ENCODE measurements at regions not wholly inside any gene's neighbourhood (a gene's known extent, or its start where the extent isn't known, plus 50 kb on each side); places are given as distances from the start of the nearest gene placed in this dataset.

DNA sequence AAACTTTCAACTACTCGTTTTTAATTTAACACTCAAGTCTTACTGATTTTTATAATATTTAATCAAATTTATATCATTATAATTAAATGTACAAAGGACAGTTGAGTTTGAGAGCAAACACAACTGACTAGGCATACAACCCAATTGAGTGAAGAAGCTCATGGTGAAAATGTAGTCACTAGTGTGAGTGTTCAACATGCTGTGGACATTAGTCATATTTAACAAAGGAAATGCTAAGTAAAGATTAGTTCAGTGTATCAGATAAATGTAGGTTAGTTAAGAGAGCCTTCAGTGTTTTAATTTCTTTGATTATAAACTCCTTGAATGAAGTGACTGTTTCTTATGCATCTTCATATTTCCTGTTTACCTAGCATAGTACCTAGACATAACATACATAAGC is 444.2 kb upstream of the GOLIM4 start:
- Histone ChIP-seq H3K4me3 (ENCODE audit: low read length) (no peak overlapping the region), H3K9ac (ENCODE audit: low read depth, low read length) (no peak overlapping the region), H3K4me1 (ENCODE audit: control insufficient read depth, insufficient read depth, low read length) (no peaks in the 10 kb centered on the region), H3K27me3 (ENCODE audit: control insufficient read depth, insufficient read depth, low read length) (no peaks in the 10 kb centered on the region), H3K36me3 (ENCODE audit: insufficient read depth, low read length) (no peaks in the 10 kb centered on the region), H3K9me3 (replicated peaks; ENCODE audit: low read length) (no peaks in the 10 kb centered on the region), H3K4me2 (ENCODE audit: low read length) (no peak overlapping the region)

DNA sequence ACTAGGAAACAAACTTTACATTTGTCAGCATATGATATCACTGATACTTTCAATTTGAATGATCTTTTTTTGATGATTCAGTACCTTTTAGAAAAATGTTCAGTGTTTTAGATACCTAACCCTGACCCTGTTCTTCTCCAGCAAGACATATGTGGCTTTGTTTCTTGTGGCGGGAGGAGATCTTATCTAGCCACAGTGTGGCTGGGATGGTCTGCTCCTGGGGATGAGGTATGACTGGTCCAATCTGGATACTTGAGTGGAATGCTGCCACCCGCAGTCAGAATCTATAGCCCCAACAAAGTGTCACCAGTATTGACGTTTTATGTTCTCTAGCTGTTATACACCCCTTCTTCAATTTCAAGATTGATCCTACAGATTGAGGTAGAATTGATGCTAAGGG is 439.0 kb upstream of the GOLIM4 start:
- Histone ChIP-seq H3K4me1 (ENCODE audit: control insufficient read depth, insufficient read depth, low read length) (no peaks in the 10 kb centered on the region), H3K27me3 (ENCODE audit: control insufficient read depth, insufficient read depth, low read length) (no peaks in the 10 kb centered on the region), H3K36me3 (ENCODE audit: insufficient read depth, low read length) (no peaks in the 10 kb centered on the region), H3K9me3 (replicated peaks; ENCODE audit: low read length) (no peaks in the 10 kb centered on the region), H3K4me2 (ENCODE audit: low read length) (no peak overlapping the region), H3K4me3 (ENCODE audit: low read length) (no peak overlapping the region), H3K9ac (ENCODE audit: low read depth, low read length) (no peak overlapping the region)

DNA sequence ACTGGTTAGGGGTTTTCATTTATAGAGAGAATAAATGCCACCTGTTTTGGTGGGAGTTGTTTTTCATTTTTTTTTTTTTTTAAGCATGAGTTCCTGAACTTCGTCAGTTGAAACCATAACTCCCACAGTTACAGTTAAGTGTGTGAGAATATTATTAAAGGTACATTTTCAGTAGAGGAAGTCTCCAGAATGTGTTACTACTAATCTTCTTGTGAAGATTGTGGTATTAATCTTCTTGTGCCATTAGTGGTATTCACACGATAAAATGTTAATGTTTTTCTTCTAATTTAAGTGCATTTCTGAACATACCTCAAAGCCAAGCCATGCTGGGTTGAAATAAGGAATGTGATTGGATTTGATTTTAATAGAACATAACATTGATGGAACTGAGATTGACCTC is 437.9 kb upstream of the GOLIM4 start:
- Histone ChIP-seq H3K36me3 (ENCODE audit: insufficient read depth, low read length) (no peaks in the 10 kb centered on the region), H3K27me3 (ENCODE audit: control insufficient read depth, insufficient read depth, low read length) (no peaks in the 10 kb centered on the region), H3K4me2 (ENCODE audit: low read length) (no peak overlapping the region), H3K4me3 (ENCODE audit: low read length) (no peak overlapping the region), H3K9me3 (replicated peaks; ENCODE audit: low read length) (no peaks in the 10 kb centered on the region), H3K4me1 (ENCODE audit: control insufficient read depth, insufficient read depth, low read length) (no peaks in the 10 kb centered on the region), H3K9ac (ENCODE audit: low read depth, low read length) (no peak overlapping the region)

DNA sequence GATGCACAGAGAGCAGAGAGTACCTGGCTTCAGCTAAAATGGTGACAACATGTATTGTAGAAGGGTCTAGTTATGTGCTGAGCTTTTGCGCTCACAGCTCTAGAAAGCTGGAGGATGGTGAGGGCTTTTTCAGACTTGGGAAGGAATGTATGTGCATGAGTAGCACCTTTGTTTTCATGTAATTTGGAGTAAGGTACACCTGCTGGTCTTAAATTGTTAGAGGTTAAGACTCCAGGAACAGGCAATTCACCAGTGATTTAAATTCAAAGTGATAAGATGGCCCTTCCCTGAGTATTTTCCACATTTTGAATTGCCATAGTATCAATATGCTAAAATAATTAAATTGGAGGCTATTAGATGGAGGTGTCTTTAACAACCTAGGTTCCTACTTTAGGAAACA is 436.4 kb upstream of the GOLIM4 start:
- Histone ChIP-seq H3K27me3 (ENCODE audit: control insufficient read depth, insufficient read depth, low read length) (no peaks in the 10 kb centered on the region), H3K4me3 (ENCODE audit: low read length) (no peak overlapping the region), H3K9me3 (replicated peaks; ENCODE audit: low read length) (no peaks in the 10 kb centered on the region), H3K4me1 (ENCODE audit: control insufficient read depth, insufficient read depth, low read length) (no peaks in the 10 kb centered on the region), H3K9ac (ENCODE audit: low read depth, low read length) (no peak overlapping the region), H3K4me2 (ENCODE audit: low read length) (no peak overlapping the region), H3K36me3 (ENCODE audit: insufficient read depth, low read length) (no peaks in the 10 kb centered on the region)

DNA sequence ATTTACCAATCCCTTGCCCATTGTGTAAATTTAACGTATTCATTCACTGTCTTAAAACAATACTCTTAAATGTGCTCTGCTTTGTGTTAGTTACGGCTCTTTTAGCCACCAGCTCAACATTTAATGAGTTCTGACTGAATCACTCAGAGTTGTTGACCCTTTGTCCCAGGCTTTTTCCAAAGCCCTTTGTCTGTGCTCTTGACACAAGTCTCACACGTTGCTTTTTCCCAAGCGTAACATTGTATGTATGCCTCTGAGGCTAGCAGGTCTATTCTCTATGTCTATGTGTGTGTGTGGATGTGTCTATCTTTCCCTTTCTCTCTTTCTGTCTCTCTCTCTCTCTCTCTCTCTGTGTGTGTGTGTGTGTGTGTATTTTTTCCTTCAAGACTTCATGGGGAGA is 435.4 kb upstream of the GOLIM4 start:
- Histone ChIP-seq H3K9me3 (replicated peaks; ENCODE audit: low read length) (no peaks in the 10 kb centered on the region), H3K27me3 (ENCODE audit: control insufficient read depth, insufficient read depth, low read length) (no peaks in the 10 kb centered on the region), H3K9ac (ENCODE audit: low read depth, low read length) (no peak overlapping the region), H3K36me3 (ENCODE audit: insufficient read depth, low read length) (no peaks in the 10 kb centered on the region), H3K4me3 (ENCODE audit: low read length) (no peak overlapping the region), H3K4me2 (ENCODE audit: low read length) (no peak overlapping the region), H3K4me1 (ENCODE audit: control insufficient read depth, insufficient read depth, low read length) (no peaks in the 10 kb centered on the region)

DNA sequence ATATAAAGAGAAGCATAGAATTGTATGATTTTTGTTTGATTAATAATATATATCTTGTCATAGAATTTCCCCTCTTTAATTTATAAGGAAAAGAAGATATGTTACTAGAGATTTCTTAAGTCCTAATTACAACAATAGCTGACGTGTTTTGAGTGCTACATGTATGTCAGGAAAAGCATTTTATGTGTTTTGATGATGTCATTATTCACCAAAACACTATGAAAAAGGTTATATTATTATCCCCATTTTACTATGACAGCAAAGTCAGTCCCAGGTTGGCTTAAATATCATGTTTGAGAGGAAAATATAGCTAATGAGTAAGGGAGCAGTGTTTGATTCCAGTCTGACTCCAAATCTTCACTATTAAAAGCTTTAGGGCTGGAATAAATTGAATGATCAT is 428.4 kb upstream of the GOLIM4 start:
- Histone ChIP-seq H3K9me3 (replicated peaks; ENCODE audit: low read length) (no peaks in the 10 kb centered on the region), H3K27me3 (ENCODE audit: control insufficient read depth, insufficient read depth, low read length) (no peaks in the 10 kb centered on the region), H3K36me3 (ENCODE audit: insufficient read depth, low read length) (no peaks in the 10 kb centered on the region), H3K4me3 (ENCODE audit: low read length) (no peak overlapping the region), H3K9ac (ENCODE audit: low read depth, low read length) (no peak overlapping the region), H3K4me1 (ENCODE audit: control insufficient read depth, insufficient read depth, low read length) (no peaks in the 10 kb centered on the region), H3K4me2 (ENCODE audit: low read length) (no peak overlapping the region)

DNA sequence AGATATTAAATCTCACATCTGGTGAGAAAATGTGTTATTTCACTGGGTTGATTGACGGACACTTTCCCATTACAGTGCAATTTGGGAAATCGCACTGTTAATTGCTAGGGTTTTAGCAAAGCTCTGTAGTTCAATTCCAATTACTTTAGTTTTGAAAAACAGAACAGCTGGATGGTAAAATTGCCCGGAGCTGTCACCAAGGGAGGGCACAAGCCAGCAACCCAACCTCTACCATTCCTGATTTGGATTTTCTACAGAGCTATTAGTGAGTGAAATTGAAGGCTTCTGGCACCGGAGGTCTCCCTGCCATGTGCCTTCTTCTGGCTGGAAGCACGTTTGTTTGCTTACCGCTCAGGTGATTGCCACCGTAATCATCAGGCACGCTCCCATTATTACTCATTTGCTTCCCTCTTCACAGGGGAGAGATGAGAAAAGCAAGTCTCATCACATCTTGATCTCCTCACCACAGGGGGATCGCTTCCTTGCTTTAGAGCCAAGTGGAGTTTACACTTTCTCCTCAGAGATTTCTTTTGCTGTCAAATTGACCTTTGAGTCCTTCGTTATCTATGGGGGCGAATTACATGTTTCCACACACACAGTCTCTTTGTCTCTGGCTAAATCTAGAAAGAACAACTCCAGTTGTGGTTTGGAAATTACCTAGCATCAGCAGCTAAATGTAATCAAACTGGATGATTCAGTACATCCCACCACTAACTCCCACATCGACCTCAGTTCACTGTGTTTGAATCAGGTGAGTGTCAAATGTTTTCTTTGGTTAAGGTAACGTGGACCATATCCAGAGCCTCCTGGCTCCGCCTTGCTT is 421.7 kb upstream of the GOLIM4 start:
- H3K4me3 ChIP-seq (ENCODE audit: low read length), result no peak overlapping the region
- no peak overlapping the region for H3K4me2 ChIP-seq (ENCODE audit: low read length)
- no peaks in the 10 kb centered on the region for H3K36me3 ChIP-seq (ENCODE audit: insufficient read depth, low read length)
- H3K9ac ChIP-seq (ENCODE audit: low read depth, low read length), result no peak overlapping the region
- no peaks in the 10 kb centered on the region for H3K4me1 ChIP-seq (ENCODE audit: control insufficient read depth, insufficient read depth, low read length)
- H3K27me3 ChIP-seq (ENCODE audit: control insufficient read depth, insufficient read depth, low read length), result no peaks in the 10 kb centered on the region
- H3K9me3 ChIP-seq (replicated peaks; ENCODE audit: low read length), result no peaks in the 10 kb centered on the region

DNA sequence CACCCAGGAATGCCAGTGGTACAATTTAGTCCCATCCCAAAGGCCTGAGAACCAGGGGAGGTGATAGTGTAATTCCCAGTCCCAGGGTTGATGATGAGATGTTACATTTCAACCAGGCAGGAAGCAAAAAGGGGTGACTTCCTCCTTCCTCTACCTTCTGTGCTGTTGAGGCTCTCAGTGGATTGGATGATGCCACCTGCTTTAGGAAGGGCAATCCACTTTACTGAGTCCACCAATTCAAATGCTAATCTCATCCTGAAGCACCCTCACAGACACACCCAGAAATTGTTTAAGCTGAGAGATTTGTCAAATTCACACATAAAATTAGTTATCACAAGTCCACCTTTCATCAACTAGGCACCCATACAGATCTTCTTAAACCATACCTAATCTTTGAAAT is 418.5 kb upstream of the GOLIM4 start:
- Histone ChIP-seq H3K4me2 (ENCODE audit: low read length) (no peak overlapping the region), H3K36me3 (ENCODE audit: insufficient read depth, low read length) (no peaks in the 10 kb centered on the region), H3K4me3 (ENCODE audit: low read length) (no peak overlapping the region), H3K9me3 (replicated peaks; ENCODE audit: low read length) (no peaks in the 10 kb centered on the region), H3K27me3 (ENCODE audit: control insufficient read depth, insufficient read depth, low read length) (no peaks in the 10 kb centered on the region), H3K9ac (ENCODE audit: low read depth, low read length) (no peak overlapping the region), H3K4me1 (ENCODE audit: control insufficient read depth, insufficient read depth, low read length) (no peaks in the 10 kb centered on the region)

DNA sequence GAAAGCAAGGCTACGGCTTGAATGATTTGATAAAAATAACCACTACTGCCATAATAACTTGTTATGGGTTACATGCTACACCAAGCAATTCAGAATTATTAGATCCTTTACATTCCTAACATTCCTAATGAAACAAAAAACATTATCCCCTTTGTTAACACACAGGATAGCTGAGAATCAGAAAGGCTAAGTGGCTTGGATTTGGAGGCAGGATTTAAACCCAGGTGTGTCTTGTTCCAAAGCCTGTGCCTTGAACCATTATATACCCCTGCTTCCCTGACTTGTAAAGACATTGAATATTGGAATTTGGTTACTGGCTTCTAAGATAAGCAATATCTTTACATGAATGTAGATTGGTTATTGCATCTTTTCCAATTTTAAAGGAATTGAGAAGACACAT is 417.1 kb upstream of the GOLIM4 start:
- Histone ChIP-seq H3K4me2 (ENCODE audit: low read length) (no peak overlapping the region), H3K9me3 (replicated peaks; ENCODE audit: low read length) (no peaks in the 10 kb centered on the region), H3K27me3 (ENCODE audit: control insufficient read depth, insufficient read depth, low read length) (no peaks in the 10 kb centered on the region), H3K9ac (ENCODE audit: low read depth, low read length) (no peak overlapping the region), H3K4me1 (ENCODE audit: control insufficient read depth, insufficient read depth, low read length) (no peaks in the 10 kb centered on the region), H3K36me3 (ENCODE audit: insufficient read depth, low read length) (no peaks in the 10 kb centered on the region), H3K4me3 (ENCODE audit: low read length) (no peak overlapping the region)

DNA sequence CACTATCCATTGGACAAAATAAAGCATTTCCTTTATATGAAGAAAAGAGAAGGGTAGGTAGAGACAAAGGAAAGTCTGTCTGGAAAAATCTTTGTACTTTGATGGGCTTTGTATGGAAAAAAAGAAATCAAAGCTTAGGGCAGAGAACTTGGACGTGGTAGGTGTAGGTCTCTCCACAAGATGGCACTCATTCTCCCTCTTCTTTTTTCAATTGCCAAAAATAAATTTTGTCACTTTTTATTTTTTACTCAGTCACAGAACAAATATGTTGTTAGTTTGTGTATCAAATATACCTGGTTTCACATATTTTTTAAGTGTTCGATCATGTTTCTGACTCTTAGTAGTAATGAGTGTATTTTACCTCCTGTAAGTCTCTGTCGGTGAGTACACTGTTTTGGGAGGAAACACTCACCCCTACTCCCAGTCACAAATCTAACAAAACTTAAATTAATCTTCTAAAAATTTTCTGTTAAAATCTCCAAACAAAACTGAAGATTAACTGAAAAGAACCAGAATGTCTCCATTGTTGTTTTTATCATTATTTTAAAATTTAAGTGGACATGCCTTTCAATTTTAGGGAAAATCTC is 415.8 kb upstream of the GOLIM4 start:
- no peak overlapping the region for H3K4me3 ChIP-seq (ENCODE audit: low read length)
- no peaks in the 10 kb centered on the region for H3K4me1 ChIP-seq (ENCODE audit: control insufficient read depth, insufficient read depth, low read length)
- H3K36me3 ChIP-seq (ENCODE audit: insufficient read depth, low read length), result no peaks in the 10 kb centered on the region
- H3K27me3 ChIP-seq (ENCODE audit: control insufficient read depth, insufficient read depth, low read length), result no peaks in the 10 kb centered on the region
- no peak overlapping the region for H3K9ac ChIP-seq (ENCODE audit: low read depth, low read length)
- H3K9me3 ChIP-seq (replicated peaks; ENCODE audit: low read length), result no peaks in the 10 kb centered on the region
- no peak overlapping the region for H3K4me2 ChIP-seq (ENCODE audit: low read length)

DNA sequence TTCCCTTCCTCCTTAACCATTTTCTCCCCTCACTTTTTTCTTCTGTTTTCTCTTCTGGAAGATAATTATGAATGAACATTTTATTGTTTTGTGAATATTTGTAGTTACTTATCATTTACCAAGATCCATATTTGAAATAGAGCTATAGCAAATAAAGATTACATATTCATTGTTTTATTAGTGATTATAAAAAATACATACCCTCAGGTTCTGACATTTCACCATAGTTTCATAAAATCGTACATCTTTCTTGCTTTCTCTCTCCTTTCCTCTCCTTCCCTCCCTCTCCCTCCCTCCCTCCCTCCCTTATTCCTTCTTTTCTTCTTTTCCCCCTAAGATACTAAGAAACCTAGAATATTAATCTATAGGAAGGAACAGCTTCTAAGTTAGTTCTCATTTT is 410.9 kb upstream of the GOLIM4 start:
- Histone ChIP-seq H3K4me3 (ENCODE audit: low read length) (no peak overlapping the region), H3K9me3 (replicated peaks; ENCODE audit: low read length) (no peaks in the 10 kb centered on the region), H3K27me3 (ENCODE audit: control insufficient read depth, insufficient read depth, low read length) (no peaks in the 10 kb centered on the region), H3K9ac (ENCODE audit: low read depth, low read length) (no peak overlapping the region), H3K36me3 (ENCODE audit: insufficient read depth, low read length) (no peaks in the 10 kb centered on the region), H3K4me1 (ENCODE audit: control insufficient read depth, insufficient read depth, low read length) (no peaks in the 10 kb centered on the region), H3K4me2 (ENCODE audit: low read length) (no peak overlapping the region)

DNA sequence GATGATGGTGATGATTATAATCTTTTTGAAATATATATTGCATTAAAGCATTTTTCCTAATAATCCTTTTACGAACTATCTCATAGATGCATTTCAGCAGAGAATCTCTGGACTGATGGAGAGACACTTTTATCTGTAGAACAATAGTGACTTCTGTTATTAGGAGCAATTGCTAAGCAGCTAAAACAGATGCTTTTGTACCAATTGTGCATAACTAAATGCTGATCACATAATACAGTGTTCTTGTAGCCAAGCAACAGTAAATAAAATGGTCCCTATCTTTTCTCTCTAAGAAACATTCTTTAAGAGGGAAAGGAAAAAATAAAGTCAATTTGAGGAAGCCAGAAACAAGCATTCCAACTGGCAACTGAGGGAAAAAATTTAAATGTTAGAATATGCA is 405.8 kb upstream of the GOLIM4 start:
- Histone ChIP-seq H3K27me3 (ENCODE audit: control insufficient read depth, insufficient read depth, low read length) (no peaks in the 10 kb centered on the region), H3K9ac (ENCODE audit: low read depth, low read length) (no peak overlapping the region), H3K4me1 (ENCODE audit: control insufficient read depth, insufficient read depth, low read length) (no peaks in the 10 kb centered on the region), H3K4me2 (ENCODE audit: low read length) (no peak overlapping the region), H3K4me3 (ENCODE audit: low read length) (no peak overlapping the region), H3K36me3 (ENCODE audit: insufficient read depth, low read length) (no peaks in the 10 kb centered on the region), H3K9me3 (replicated peaks; ENCODE audit: low read length) (no peaks in the 10 kb centered on the region)

Data from skeletal muscle satellite cell (primary cell).